HG02884 (cell line): ENCODE measurements at regions not wholly inside any gene's neighbourhood (a gene's known extent, or its start where the extent isn't known, plus 50 kb on each side); places are given as distances from the start of the nearest gene placed in this dataset.
"Not testable (repeated sequence)": the region's sequence is repeated elsewhere in the genome, so short reads cannot be mapped to it uniquely, and the experiment has no call there.

Experiments
- ATAC-seq: cut with Tn5 transposase; IDR thresholded peaks from one replicate; pipeline ENCODE4 v1.9.1; 2021; ENCODE audit warnings: mild to moderate bottlenecking, moderate library complexity; ENCODE audit not compliant: unreplicated experiment

DNA sequence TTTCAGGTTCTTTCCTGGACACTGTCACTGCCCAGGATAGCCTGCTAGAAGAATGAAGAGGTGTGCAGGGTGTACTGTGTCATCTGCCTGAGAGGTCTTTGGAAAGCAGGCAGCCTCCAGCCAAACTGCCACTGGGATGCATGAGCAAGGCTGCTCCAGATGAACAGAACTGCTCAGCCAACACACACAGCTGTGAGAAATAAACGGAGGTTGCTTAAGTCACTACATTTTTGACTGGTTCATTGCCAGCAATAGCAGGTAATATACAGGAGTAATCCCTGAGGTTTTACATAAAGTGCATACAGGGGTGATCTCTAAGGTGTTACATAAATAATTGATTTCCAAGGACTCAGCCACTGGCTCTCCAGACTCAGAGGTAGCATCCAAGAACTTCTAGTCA is 516.9 kb downstream of the BRINP3 start:
- no peak for ATAC-seq

DNA sequence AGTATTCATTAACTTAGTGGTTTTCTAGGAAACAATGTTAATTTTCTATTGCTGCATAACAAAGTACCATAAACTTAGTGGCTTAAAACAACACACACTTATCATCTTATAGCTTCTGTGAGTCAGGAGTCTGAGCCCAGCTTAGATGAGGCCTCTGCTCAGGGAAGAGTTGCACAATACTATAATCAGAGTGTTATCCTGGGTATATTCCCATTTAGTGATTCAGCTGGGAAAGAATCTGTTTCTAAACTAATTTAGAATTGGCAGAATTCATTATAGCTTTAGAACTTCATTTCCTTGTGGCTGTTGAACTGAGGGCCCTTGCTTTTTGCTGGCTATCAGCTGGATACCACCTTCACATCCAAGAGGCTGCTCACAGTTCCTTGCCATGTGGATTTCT is 515.5 kb downstream of the BRINP3 start:
- ATAC-seq: no peak

DNA sequence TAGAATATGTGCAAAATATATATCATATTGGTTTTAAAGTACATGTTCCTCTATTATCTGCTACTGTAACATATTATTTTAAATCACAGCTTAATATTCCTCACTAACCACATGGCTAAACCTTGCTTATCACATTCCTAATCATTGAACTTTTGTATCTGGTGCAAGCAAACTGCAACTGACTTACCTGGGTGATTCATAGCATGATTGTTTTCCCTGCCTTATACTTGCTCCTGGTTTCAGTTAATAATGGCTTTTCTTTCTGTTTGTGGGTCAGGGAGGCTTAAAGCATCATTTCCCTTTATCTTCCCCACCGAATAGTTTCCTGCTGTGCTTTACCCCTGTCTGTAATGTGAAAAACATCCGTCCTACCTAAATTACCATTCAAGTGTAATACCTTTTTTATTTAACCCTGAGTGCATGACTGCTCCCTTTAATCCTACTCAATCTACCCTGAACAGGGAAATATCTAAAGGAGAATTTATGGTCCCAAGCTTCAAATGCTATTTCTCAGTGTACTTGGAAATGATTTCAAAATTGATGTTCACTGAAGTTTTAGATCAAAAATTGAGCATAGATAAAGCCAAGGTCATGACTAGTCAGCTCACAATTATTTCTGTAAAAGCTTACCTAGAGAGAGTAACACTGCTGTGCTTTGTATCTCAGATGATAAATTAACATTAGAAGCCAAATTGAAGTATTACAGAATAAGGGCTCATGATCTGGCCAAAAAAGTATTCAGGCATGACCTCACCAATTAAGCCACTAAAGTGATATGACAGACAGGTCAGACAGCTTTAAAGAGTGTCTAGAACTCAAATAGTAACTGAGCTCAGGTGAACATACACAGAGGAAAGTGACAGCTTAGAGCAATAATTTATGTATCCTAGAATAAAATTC is 507.1 kb downstream of the BRINP3 start:
- ATAC-seq: no peak

DNA sequence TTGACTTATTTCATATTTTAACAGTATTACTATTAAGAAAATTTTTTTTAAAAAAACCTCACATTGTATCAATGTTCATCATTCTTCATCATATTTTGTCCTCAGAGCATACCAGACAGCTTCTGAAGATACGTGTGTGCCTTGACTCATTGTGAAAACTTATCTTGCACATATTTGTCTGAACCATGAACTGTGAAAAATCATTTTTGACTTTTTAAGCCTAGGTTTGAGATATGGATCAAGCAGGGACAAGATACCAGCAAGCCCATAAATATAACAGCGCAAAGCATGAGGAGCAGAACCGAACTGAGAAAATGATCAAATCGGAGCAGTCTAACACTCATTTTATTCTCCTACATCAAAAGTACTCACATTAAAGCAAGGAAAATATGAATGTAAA is 506.0 kb downstream of the BRINP3 start:
- no peak for ATAC-seq

DNA sequence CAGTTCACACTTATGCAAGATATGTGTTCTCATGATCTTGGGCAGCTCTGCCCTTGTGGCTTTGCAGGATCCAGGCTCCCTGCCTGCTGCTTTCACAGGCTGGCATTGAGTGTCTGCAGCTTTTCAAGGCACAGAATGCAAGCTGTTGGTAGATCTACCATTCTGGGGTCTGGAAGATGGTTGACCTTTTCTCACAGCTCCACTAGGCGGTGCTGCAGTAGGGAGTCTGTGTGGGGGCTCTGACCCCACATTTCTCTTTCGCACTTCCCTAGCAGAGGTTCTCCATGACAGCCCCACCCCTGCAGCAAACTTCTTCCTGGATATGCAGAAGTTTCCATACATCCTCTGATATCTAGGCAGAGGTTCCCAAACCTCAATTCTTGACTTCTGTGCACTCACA is 500.5 kb downstream of the BRINP3 start:
- no peak for ATAC-seq

DNA sequence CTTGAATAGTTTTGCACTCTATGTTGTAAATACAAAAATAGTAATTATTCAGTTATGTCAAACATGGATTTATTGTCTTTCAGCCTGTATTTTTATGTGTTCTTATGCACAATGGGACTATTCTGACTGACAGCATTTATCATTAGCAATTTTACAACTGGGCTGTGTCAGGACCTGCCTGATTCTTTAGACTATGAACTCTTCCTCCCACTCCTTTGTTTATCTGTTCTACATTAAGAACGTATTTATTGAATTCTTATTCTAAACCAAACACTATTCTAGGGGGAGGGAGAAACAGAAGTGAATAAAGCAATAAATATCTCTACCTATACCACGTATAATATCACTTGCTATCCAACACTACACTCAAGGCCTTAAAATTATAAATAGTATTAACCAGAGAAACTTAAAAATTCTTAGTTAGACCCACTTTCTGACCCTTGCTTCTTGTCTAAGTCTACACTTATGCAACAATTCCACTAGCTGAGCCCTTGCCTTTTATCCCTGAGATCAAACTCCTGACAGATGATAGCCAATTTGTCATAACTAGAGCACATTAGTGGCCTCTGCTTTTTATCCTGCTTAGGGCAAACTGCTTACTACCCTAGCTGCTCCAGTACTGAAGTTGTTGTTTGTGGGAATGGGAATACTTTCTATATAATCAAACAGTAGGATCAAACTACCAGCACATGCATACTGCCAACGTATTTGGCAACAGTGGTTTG is 494.3 kb downstream of the BRINP3 start:
- ATAC-seq: no peak

DNA sequence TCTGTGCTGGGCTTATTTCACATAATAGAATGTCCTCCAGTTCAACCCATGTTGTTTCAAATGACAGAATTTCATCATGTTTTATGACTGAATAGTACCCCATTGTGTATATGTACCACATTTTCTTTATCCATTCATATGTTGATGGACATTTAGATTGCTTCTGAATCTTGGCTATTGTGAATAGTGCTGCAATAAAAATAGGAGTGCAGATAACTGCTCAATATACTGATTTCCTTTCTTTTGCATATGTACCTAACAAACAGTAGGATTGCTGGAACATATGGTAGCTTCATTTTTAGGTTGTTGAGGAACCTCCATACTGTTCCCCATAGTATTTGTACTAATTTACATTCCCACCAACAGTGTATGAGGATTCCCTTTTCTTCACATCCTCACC is 491.1 kb downstream of the BRINP3 start:
- no peak for ATAC-seq

DNA sequence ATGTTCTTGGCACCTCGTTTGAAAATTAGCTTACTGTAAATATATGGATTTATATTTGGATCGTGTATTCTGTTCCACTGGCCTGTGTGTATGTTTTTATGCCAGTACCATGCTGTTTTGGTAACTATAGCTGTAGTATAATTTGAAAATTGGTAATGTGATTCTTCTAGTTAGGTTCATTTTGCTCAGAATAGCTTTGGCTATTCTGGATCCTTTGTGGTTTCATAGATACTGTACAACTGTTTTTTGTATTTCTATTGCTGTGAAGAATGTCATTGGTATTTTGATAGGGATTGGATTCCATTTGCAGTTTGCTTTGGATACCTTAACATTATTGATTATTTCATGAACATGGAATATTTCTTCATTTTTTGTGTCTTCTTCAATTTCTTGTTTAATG is 490.2 kb downstream of the BRINP3 start:
- no peak for ATAC-seq

DNA sequence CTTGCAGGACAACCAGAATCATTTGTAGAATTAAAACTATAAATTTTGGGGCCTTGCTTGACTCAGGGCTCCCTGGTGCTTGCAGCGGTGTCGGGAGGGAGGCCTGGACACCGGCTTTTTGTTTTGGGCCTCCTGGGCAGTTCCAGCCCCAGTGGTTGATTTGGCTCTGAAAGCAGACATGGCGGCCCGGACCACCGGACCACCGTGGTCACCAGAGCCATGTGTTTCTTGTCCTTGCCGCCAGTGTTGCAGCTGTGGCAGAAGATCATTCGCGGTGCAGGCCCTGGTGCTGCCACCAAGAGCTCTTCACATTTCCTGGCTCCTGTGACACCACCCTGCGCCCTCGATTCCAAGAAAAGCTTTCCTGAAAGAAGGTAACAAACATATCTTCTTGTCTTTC is 484.8 kb downstream of the BRINP3 start:
- no peak for ATAC-seq

DNA sequence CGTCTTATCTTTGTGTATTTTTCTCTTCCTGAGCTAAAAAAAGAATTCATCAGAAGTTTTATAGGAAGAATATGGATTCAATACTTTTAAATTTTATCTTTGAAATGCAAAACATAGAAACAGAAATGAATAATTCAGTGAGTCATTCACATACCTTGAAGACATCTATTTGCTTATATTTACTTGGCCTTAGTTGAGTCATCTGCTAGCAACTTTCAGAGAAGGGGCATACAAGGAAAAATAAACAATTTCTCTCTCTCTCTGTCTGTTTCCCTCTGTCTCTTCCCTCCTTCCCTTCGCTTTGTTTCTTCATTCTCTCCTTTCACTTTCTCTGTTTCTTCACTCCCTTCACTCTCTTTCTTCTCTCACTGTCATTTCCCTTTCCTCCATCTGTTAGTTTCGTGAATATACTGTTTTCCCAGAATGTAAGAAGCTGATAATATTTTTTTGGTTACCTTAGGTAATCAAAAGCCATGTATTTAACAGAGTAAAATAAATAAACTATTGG is 477.2 kb downstream of the BRINP3 start:
- ATAC-seq: no peak

DNA sequence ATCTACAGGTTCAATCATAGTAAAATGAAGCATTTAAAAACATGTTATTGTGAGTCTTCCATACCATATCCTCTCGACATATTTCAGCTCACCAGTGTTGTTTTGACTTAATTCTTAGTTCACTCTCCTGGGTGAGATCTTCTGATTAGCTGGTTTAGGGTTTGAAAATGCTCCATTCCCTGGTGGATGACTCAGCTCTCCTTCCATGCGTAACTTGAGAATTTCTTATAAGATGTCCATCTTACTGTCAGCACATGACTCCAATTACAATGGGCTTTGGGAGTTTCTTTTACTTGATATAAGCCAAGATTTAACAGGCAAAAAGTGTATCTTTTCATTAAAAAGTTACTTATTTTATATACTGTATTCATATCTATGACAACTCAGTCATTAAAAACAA is 476.5 kb downstream of the BRINP3 start:
- ATAC-seq: no peak

DNA sequence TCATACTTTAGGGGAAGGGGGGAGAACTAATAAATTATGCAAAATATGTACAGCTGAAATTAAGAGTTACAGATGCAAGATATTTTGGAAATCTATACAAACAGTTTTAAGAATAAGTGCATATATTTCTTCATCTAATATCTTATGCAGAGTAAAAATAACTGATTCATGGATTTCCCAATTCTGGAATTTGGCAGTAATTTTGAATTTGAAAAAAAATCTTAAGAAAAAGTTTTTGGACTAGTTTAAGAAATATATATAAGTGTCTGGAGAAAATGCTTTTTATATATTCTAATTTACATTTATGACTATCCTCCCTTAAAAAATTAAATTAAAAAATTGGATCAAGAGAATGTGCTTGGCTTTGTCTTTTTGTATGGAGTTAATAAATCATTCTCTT is 474.3 kb downstream of the BRINP3 start:
- ATAC-seq: no peak

DNA sequence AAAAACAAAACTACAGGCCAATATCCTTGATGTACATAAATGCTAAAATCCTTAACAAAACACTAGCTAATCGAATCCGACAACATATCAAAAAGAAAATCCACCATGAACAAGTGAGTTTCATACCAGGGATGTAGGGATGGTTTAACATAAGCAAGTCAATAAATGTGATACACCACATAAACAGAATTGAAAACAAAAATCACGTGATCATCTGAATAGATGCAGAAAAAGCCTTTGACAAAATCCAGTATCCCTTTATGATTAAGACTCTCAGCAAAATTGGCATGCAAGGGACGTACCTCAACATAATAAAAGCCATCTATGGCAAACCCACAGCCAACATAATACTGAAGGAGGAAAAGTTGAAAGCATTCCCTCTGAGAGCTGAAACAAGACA is 466.1 kb downstream of the BRINP3 start:
- no peak for ATAC-seq

DNA sequence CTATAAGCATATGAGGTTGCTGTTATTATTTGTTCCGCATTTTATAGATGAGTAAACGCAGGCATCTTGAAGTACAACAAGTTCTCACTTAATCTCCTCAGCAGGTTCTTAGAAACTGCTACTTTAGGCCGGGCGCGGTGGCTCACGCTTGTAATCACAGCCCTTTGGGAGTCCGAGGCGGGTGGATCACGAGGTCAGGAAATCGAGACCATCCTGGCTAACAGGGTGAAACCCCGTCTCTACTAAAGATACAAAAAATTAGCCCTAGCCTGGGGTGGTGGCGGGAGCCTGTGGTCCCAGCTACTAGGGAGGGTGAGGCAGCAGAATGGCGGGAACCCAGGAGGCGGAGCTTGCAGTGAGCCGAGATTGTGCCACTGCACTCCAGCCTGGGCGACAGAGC is 458.5 kb downstream of the BRINP3 start:
- ATAC-seq: not testable (repeated sequence)

DNA sequence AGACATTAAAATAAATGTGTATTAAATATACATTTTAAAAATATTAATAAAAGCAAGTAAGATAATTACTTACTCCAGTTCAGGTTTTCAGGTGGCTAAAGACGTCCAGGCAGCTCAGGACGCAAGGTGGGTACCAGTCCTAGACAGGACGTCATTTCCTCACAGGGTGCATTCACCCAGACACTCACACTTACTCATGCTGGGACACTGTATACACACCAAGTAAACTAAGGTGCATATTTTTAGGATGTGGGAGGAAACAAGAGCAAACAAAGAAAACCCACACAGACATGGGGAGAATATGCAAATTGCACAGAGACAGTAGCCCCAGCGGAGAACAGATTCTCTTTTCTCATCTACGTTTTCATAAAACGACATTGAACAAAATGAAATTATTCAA is 457.9 kb downstream of the BRINP3 start:
- ATAC-seq: no peak

DNA sequence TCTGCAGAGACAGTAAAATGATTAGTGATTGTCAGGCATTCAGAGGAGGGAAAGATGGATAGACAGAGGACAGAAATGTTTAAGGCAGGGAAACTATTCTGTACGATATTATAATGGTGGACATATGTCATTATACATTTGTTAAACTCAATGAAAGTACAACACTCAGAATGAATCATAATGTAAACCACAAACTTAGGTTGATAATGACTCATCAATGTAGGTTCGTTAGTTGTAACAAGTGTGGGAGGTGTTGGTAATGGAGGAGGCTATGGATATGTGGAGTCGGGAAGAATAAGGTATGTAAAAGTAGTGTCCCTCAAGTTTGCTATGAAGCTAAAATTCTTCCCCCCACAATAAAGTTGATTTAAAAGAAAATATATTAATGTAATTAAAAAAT is 455.0 kb downstream of the BRINP3 start:
- peak; percentile 72 for ATAC-seq

DNA sequence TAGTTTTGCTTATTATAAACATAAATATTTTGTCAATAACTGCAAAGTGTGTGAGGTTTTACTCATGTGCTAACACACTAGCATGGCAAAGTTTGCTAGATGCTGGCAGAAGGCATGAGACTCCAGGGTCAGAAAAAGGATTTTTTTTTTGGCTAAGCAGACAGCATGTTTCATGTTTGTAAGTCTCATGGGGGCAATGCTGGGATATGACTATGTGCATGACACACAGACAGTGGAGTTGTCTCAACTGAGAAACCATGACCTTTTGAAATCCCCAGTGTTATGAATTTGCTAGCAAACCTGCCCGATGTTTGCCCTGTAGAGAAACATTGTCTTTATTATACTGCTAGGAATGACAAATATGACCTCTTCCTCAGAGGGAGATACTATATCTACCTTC is 448.2 kb downstream of the BRINP3 start:
- no peak for ATAC-seq

DNA sequence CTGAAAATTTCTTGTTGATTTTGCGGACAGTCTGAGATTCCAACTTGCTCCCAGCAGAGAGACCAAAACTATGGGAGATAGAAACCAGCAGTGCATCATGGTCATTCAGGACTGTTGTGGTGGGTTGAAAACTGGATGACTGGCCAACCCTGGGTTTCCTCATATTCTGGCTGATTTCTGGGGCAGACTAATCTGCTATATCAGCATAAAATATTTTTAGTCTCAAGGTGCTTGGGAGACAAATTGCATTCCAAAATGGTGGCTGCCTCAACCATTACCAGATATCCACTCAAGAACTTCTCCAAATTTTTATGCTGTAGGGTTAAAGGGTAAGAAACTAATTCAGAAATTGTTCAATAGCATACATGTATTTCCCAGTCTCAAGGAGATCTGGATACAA is 434.0 kb downstream of the BRINP3 start:
- ATAC-seq: no peak

DNA sequence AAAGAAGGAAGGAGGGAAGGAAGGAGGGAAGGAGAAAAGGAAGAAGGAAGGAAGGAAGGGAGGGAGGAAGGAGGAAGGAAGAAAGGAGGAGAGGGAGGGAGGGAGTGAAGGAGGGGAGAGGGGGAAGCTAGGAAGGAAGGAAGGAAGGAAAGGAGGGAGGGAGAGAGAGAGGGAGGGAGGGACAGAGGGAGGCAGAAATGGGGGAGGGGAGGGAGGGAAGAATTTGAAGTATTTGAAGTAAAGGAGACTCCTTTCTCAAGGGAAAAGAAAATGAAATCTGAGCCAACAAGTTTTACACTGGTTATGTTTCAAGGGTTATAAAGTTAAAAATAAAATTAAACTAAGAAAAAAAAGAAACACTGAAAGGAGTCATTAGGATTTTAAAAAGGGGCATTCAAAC is 431.4 kb downstream of the BRINP3 start:
- no peak for ATAC-seq
